CD4-positive, alpha-beta T cell treated with Interleukin-12 subunit alpha and Interleukin-12 subunit beta, for 1 hour (primary cell): ENCODE measurements at regions not wholly inside any gene's neighbourhood (a gene's known extent, or its start where the extent isn't known, plus 50 kb on each side); places are given as distances from the start of the nearest gene placed in this dataset.
"Not testable (repeated sequence)": the region's sequence is repeated elsewhere in the genome, so short reads cannot be mapped to it uniquely, and the experiment has no call there.

ENCODE experiments used
- DNase-seq: peaks from one replicate; pipeline ENCODE4 v3.0.0-alpha.2; 2020

DNA sequence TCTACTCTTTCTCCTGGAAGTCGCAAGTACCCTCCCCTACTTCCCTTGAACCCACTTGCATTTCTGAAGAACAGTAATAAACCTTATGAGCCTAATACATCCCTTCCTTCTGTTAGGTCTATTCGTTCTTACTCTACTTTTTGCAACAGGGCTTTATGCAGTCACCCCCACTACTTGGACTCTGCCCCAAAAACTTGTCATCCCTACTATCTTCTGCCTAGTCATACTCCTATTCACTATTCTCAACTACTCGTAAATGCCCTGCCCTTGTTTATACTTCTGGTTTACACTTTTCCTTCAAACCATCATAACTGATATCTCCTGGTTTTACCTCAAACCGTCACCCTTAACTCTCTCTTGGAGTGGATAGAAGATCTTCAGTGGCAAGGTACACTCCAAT lies 55.2 kb upstream of the SLIT2 start:
- DNase-seq = no peak

DNA sequence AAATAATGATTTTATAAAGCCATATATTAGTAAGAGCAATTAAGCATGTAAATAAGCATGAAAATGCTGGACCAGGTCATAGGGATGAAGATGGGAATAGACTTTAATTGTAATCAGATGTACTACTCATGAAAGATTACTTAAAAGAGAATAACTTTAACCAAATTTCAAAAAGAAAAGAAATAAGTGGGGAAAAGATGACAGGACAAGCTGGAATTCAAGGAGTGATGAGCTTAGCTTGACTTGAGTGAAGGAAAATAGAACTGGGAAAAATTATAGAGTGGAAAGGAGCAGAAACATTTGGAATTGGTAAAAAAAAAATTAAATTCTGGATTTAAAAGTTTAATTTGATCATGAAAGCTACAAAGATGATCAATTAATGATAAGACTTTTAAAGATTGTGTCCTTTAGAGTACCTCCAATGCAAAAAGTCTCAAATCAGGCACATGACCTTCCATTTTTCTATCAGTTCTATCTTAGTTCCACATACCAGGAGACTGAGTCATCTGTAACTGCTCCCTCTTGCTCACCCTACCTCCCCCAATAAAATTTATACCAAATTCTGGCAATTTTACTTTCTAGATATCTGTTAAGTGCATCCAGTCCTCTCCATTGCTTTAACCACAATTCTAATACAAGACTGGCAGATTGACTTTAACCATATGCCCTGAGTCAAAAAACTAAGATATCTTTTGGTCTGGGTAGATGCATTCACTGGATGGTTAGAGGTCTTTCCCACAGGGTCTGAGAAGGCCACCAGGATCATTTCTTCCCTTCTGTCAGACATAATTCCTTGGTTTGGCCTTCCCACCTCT lies 56.4 kb upstream of the SLIT2 start:
- no peak for DNase-seq

DNA sequence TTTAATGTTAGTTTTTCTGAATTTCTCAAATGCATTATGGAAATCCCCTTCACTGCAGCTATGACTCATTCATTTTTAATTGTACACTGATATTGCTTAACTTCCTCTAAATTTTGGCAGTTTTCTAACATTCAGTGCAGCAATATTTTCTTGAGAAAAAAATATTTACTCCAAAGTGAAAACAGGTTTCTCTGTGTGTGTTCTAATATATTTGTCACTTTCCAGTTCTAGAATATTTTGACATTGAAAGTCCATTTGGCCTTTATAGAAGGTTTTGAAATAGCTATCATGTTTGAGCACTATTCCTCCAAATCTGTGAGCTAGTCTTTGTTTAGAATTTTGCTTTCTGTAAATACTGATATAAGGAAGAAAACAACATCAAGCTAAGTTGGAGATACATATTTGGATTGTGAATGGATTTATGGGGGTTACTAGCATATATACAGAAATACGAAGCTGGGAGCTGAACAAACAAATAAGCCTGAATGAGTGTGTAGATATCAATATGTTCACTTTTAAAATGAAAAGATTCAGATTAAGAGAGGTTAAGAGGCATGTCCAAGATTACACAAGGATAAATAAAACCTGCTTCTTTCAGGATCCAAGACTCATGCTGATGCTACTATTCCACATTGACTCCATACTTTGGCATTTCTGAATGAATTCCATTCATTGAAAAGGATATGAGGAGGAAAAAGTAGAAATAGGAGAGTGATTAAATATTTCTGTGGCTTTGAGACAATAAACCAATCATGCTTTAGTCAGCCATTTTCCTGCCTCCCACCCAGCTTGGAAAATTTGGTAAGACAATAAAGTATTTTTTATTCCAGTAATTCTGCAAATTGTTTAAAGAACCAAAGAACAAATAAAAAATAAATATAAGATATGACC lies 57.3 kb upstream of the SLIT2 start:
- no peak for DNase-seq

- DNase-seq = no peak
Measured at GRCh38 chr4:20193141-20193936, 58.4 kb upstream of the SLIT2 start.

GRCh38 chr4:20192736-20193135 lies 59.0 kb upstream of the SLIT2 start:
- DNase-seq = no peak

GRCh38 chr4:20185103-20185502 lies 66.6 kb upstream of the SLIT2 start:
- DNase-seq = no peak

DNA sequence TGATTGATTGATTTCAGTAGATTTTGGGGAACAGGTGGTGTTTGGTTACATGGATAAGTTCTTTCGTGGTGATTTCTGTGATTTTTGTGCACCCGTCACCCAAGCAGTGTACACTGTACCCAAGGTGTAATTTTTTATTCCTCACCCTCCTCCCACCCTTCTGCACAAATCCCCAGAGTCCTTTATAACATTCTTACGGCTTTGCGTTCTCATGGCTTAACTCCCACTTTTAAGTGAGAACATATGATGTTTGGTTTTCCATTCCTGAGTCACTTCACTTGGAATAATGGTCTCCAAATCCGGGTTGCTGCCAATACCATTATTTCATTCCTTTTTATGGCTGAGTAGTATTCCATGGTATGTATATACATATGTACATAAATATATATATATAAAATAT lies 68.6 kb upstream of the SLIT2 start:
- DNase-seq = not testable (repeated sequence)

GRCh38 chr4:20181926-20182325 lies 69.8 kb upstream of the SLIT2 start:
- DNase-seq = no peak

- DNase-seq = no peak
Measured at GRCh38 chr4:20180509-20180908, 71.2 kb upstream of the SLIT2 start.

GRCh38 chr4:20178902-20179576 lies 72.7 kb upstream of the SLIT2 start:
- no peak for DNase-seq

DNA sequence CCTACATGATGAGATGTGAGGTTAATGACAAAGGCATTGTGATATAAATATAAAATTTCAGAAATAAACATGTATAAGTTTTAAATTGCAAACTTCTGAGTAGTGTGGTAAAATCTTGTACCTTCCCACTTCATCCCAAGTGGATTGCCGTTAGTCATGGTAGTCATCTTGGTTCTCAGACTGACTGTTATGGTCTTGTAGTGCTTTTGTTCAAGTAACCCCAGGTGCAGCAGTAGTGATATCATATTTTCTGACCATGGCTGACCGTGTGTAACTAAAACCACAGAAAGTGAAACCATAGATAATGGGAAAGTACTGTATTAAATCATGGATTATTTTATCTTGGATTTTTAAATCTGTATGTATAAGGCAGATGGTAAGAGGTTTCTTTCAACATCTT lies 74.8 kb upstream of the SLIT2 start:
- no peak for DNase-seq

DNA sequence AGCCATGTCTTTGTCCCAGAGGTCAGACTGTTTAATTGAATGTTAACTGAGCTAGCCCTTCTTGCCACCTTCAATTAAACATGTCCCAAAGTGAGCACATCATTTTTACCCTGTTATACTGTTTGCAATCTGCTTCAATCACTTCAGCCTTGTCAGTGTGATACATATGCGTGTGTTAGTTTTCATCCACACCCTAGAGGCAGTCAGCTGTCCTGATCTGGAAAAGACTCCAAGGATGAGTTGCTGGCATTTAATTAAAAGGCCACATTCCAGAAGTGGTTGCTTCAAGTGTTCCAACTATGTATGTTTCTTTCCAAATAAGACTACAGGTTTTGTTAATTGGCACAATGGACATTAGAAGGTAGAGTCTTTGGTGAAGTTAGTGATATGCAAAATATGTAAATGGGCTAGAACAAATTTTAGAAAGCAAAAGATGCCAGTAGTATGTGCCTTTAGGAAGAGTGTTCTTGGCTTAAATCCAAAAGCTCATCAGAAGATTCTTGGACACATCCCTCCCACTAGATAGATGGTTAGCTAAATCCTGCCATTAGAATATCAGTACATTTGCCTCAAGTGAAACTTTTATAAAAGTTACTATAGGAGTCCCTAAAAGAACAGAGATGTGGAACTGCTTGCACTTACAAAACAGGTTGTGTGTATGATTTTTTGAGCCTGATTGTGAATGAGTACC lies 79.5 kb upstream of the SLIT2 start:
- no peak for DNase-seq

DNA sequence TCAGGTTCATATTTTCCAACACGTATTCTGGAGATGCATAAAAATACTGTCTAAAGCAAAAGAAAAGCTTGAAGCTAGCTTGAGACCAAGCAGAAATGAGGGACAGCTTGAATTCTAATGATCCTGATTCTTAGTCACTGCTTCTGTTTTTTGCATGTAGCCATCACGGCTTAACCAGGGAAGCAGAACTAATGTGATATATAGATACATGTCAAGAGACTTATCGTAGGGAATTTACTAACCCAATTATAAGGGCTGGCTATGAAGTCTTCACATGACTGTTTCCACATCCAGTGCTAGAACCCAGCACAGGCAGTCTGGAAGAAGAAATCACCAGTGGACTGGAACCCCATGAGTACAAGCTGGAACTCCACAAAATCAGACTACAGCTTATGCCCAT lies 85.2 kb upstream of the SLIT2 start:
- no peak for DNase-seq

- no peak for DNase-seq
Measured at GRCh38 chr4:20159516-20159915, 92.2 kb upstream of the SLIT2 start.

DNA sequence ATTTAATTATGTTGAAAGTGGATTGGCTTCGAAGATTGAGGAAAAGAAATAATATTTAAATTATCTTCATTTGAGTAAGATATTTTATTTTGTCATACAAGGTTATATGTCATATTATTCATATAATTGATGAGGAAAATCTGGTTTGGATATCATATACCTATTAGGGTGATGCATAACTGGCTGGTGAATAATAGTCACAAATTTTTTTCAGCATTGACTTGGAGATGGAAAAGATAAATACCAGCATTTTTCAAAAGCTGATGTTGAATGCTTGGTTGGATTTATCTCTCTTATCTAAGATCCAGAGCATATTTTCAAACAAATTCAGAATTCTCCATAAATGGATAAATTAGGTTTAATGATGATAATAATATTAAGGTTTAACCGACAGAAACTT lies 93.5 kb upstream of the SLIT2 start:
- no peak for DNase-seq

DNA sequence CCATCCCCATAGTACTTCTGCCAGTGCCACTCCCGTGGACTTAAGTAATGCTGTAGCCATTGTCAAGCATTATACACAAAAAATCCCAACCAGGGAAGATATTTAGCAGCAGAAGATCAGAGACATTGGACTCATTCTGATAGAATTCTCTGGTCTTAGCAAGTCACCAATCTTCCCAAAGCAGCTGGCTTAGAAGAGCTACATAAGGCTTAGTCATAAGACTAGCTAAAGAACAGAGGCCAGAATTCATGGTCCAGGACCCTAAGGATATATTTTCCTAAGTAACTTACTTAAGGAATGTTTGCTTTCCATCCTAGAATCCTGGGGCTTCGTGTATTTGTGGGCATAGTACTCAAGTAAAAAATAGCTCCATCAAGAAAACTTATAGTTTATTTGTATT lies 100.3 kb upstream of the SLIT2 start:
- no peak for DNase-seq

- DNase-seq = not testable (repeated sequence)
Measured at GRCh38 chr4:20149143-20149542, 102.6 kb upstream of the SLIT2 start.

- no peak for DNase-seq
Measured at GRCh38 chr4:20137176-20137575, 114.5 kb upstream of the SLIT2 start.

DNA sequence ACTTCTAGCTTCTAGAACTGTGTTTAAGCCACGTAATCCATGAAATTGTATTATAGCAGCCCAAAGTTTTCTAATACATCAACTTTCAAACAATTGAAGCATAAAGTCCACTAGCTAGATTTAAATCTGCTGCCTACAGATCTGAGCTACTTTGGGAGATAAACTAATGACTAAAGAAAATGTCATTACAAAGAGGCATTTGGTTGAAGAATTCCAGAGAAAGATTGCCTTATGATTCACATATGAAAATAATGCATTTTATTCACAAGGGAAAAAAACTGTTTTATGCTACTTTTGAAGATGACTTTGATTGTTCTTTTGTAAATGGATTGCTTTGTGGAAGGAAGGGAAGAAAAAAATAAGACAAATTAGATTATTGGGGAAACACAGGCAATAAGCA lies 124.1 kb upstream of the SLIT2 start:
- no peak for DNase-seq

GRCh38 chr4:20126906-20127305 lies 124.8 kb upstream of the SLIT2 start:
- no peak for DNase-seq

DNA sequence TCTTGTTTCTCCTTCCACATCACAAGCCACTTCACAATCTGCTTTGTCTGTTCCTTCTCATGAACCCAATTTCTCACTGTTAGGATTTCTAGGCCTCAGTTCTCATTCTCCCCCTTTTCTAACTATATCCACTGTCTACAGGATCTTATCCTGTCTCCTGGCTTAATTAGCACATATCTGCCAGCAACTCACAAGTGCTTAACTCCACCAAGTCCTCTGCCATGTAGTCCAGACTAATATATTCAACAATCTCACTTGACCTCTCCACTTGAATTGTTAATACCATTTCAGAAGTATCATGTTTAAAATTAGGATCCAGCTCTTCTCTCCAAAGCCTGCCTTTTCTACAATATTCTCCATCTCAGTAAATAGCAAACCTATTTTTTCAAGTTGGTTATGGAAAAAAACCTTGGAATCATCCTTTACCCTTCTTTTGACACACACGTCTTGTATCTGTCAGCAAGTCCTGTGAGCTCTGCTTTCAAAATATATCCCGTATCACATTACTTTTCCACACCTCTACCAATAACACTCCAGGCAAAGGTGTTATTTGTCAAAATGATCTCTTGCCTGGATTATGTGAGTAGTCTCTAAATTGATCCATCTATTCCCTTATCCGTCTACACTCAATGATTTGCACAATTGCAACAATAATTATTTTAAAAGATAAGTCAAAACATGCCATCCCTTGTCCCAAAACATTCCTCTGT lies 127.2 kb upstream of the SLIT2 start:
- DNase-seq = no peak
